H9 (cell line): ENCODE measurements at regions not wholly inside any gene's neighbourhood (a gene's known extent, or its start where the extent isn't known, plus 50 kb on each side); places are given as distances from the start of the nearest gene placed in this dataset.
A peak's percentile ranks its signal among the peaks of the same experiment; 100 is the strongest.

Experiments used
- DNase-seq: peaks from one replicate; pipeline ENCODE4 v3.0.0-alpha.2; 2017
- H2AFZ ChIP-seq: one replicate; pipeline ENCODE4 v1.6.1; 2013; ENCODE audit warnings: mild to moderate bottlenecking, low read length, control low read depth, moderate library complexity
- H2AK5ac ChIP-seq: 2 replicates; pipeline ENCODE4 v1.6.1; 2013; ENCODE audit warnings: low read length, control low read depth, mixed read lengths; ENCODE audit not compliant: insufficient read length
- H2BK120ac ChIP-seq: one replicate; pipeline ENCODE4 v1.6.1; 2013; ENCODE audit warnings: low read depth, mild to moderate bottlenecking, low read length, control low read depth, inconsistent platforms; ENCODE audit not compliant: poor library complexity, severe bottlenecking
- H2BK12ac ChIP-seq: 2 replicates; pipeline ENCODE4 v1.6.1; 2013; ENCODE audit warnings: low read length, control low read depth, mixed read lengths, low read depth; ENCODE audit not compliant: insufficient read length
- H2BK15ac ChIP-seq: 2 replicates; pipeline ENCODE4 v1.6.1; 2013; ENCODE audit warnings: low read depth, low read length, control low read depth
- H2BK20ac ChIP-seq: one replicate; pipeline ENCODE4 v1.6.1; 2013; ENCODE audit warnings: low read depth, mild to moderate bottlenecking, low read length, control low read depth, inconsistent platforms; ENCODE audit not compliant: poor library complexity, severe bottlenecking
- H2BK5ac ChIP-seq: 2 replicates; pipeline ENCODE4 v1.6.1; 2013; ENCODE audit warnings: low read length, control low read depth, mixed read lengths; ENCODE audit not compliant: insufficient read length
- H3K14ac ChIP-seq: 2 replicates; pipeline ENCODE4 v1.6.1; 2013; ENCODE audit warnings: low read length, control low read depth; ENCODE audit not compliant: insufficient read depth
- H3K18ac ChIP-seq: 2 replicates; pipeline ENCODE4 v1.6.1; 2013; ENCODE audit warnings: low read depth, mild to moderate bottlenecking, mixed read lengths, low read length, control low read depth; ENCODE audit not compliant: insufficient read length
- H3K23ac ChIP-seq: 2 replicates; pipeline ENCODE4 v1.6.1; 2013; ENCODE audit warnings: low read length, control low read depth, mixed read lengths, low read depth; ENCODE audit not compliant: insufficient read length
- H3K23me2 ChIP-seq: 2 replicates; pipeline ENCODE4 v1.6.1; 2013; ENCODE audit warnings: low read depth, mild to moderate bottlenecking, mixed read lengths, low read length, control low read depth; ENCODE audit not compliant: insufficient read length, poor library complexity, severe bottlenecking
- H3K27ac ChIP-seq: 2 replicates; pipeline ENCODE4 v1.5.1; 2013; ENCODE audit warnings: low read length, control low read depth, mixed read lengths, low read depth; ENCODE audit not compliant: insufficient read length
- H3K27me3 ChIP-seq: 2 replicates; pipeline ENCODE4 v1.6.1; 2013; ENCODE audit warnings: low read length, control low read depth, inconsistent platforms; ENCODE audit not compliant: insufficient read depth
- H3K4ac ChIP-seq: 2 replicates; pipeline ENCODE4 v1.6.1; 2013; ENCODE audit warnings: low read depth, mild to moderate bottlenecking, control low read depth, inconsistent platforms, low read length, moderate library complexity
- H3K4me1 ChIP-seq: 2 replicates; pipeline ENCODE4 v1.6.1; 2013; ENCODE audit warnings: low read length, control low read depth, inconsistent platforms; ENCODE audit not compliant: insufficient read depth
- H3K4me2 ChIP-seq: 2 replicates; pipeline ENCODE4 v1.6.1; 2013; ENCODE audit warnings: low read length, control low read depth, mixed read lengths; ENCODE audit not compliant: insufficient read length, insufficient read depth
- H3K56ac ChIP-seq: 2 replicates; pipeline ENCODE4 v1.6.1; 2013; ENCODE audit warnings: low read depth, mild to moderate bottlenecking, mixed read lengths, low read length, control low read depth; ENCODE audit not compliant: insufficient read length
- H3K79me1 ChIP-seq: 2 replicates; pipeline ENCODE4 v1.6.1; 2013; ENCODE audit warnings: low read depth, mild to moderate bottlenecking, moderate library complexity, low read length, control low read depth, inconsistent platforms; ENCODE audit not compliant: insufficient read depth, poor library complexity, severe bottlenecking
- H3K79me2 ChIP-seq: 2 replicates; pipeline ENCODE4 v1.6.1; 2013; ENCODE audit warnings: low read length, control low read depth, inconsistent platforms; ENCODE audit not compliant: insufficient read depth
- H3K9ac ChIP-seq: 2 replicates; pipeline ENCODE4 v1.6.1; 2013; ENCODE audit warnings: low read length, control low read depth, mixed read lengths; ENCODE audit not compliant: insufficient read length; ENCODE audit errors: extremely low read depth
- H3K9me3 ChIP-seq: one replicate; pipeline ENCODE4 v1.6.1; 2013; ENCODE audit warnings: low read depth, low read length, inconsistent platforms; ENCODE audit not compliant: control insufficient read depth
- H3T11ph ChIP-seq: one replicate; pipeline ENCODE4 v1.6.1; 2013; ENCODE audit warnings: mild to moderate bottlenecking, low read length, control low read depth, inconsistent platforms
- H4K20me1 ChIP-seq: one replicate; pipeline ENCODE4 v1.6.1; 2013; ENCODE audit not compliant: control insufficient read depth, insufficient read length, insufficient read depth
- H4K5ac ChIP-seq: 2 replicates; pipeline ENCODE4 v1.6.1; 2013; ENCODE audit warnings: low read depth, mild to moderate bottlenecking, mixed read lengths, low read length, control low read depth; ENCODE audit not compliant: insufficient read length
- H4K8ac ChIP-seq: replicated peaks from 2 replicates; pipeline ENCODE4 v1.6.1; 2013; ENCODE audit warnings: low read length, control low read depth, mixed read lengths, low read depth; ENCODE audit not compliant: insufficient read length
- H4K91ac ChIP-seq: 2 replicates; pipeline ENCODE4 v1.6.1; 2013; ENCODE audit warnings: low read depth, mild to moderate bottlenecking, moderate library complexity, mixed read lengths, low read length, control low read depth; ENCODE audit not compliant: insufficient read length
- H3K27ac Mint-ChIP-seq, 3 experiments: 2 replicates in 2 of 3; 3 replicates in 1 of 3; pipeline ENCODE4 v1.8.0; 2020 to 2021; ENCODE audit warnings: mixed read lengths in 3 of 3, mild to moderate bottlenecking in 1 of 3, moderate library complexity in 1 of 3
- H3K27me3 Mint-ChIP-seq: 2 replicates; pipeline ENCODE4 v1.8.0; 2021; ENCODE audit warnings: low read depth, mild to moderate bottlenecking, moderate library complexity, mixed read lengths
- H3K36me3 Mint-ChIP-seq, 3 experiments: 2 replicates in 2 of 3; 3 replicates in 1 of 3; pipeline ENCODE4 v1.8.0; 2020 to 2021; ENCODE audit warnings: low read depth in 3 of 3, mixed read lengths in 3 of 3; ENCODE audit not compliant: insufficient read depth in 1 of 3
- H3K4me1 Mint-ChIP-seq, 2 experiments: 2 replicates each; pipeline ENCODE4 v1.8.0; 2020; ENCODE audit warnings: mixed read lengths in 2 of 2
- H3K4me3 Mint-ChIP-seq, 2 experiments: 2 replicates in 1 of 2; 3 replicates in 1 of 2; pipeline ENCODE4 v1.8.0; 2020 to 2021; ENCODE audit warnings: mild to moderate bottlenecking in 2 of 2, mixed read lengths in 2 of 2, moderate library complexity in 1 of 2
- H3K9me3 Mint-ChIP-seq, 2 experiments: 2 replicates in 1 of 2; 3 replicates in 1 of 2; pipeline ENCODE4 v1.8.0; 2020; ENCODE audit warnings: mild to moderate bottlenecking in 2 of 2, mixed read lengths in 2 of 2, moderate library complexity in 1 of 2
- WGBS: extraction: QIAGEN DNeasy Blood & Tissue Kit; methylation state at CpG from one replicate; pipeline ENCODE4 v1.1.7; 2013; ENCODE audit warnings: missing lambda C conversion rate, low lambda C conversion rate, mixed read lengths; ENCODE audit not compliant: insufficient read length; ENCODE audit errors: extremely low coverage; 5-methylcytosine and 5-hydroxymethylcytosine counted together
- TF ChIP-seq, protein P1 (sequence below): fragments of 200-600 bp; sonication (generic); conservative IDR thresholded peaks from 3 replicates; pipeline ENCODE4 v1.8.0; 2021; ENCODE audit warnings: antibody characterized with exemption, mild to moderate bottlenecking

DNA sequence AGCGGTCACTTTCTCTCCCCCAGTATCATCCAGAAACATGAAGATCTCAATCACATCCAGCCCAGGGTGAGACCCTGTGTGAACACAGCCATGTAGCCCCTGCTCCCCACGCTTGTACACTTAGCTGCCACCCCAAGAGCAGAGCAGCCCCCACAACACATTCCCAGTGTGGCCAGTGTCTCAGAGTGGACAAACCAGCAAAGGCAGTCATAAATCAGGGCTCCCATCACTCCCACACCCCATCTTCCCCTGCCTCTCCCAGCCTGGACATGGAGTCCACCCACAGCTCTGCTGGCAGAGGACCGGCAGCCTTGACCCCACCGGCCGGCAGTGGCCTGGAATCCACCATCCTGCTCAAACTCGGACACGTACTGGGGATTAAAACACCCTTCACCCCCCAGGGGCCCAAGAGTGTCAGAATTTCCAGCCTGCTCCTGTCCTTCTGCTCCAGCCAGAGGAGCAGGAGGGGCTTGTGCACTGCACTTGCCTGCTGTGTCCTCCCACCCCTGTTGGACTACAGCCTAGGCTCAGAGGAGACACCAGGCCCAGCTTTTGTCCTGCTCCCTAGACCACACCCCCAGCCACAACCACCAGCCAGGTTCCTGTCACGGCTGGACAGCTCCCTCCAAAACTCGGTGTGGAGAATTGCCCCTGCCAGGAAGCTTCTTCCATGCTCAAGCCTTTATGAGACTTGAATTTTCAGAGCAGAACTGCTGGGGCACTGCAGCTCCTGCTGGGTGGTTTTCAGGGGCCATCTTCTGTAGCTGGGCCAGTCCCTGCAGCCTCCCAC lies 206.1 kb downstream of the SMAD2 start:
- no peak for DNase-seq
- no peaks in the 10 kb centered on the region; the same call in none of the 2 replicates for H3K27me3 Mint-ChIP-seq
- Histone ChIP-seq H2AK5ac (no peak overlapping the region), H3K9ac (no peak overlapping the region), H2AFZ (no peak overlapping the region), H3K14ac (no peak overlapping the region), H3K27ac (no peak overlapping the region), H3K4me2 (no peak overlapping the region), H4K8ac (no peak overlapping the region), H4K20me1 (no peaks in the 10 kb centered on the region), H2BK15ac (no peak overlapping the region), H3K4me1 (no peaks in the 10 kb centered on the region), H3K9me3 (no peaks in the 10 kb centered on the region), H3K56ac (no peak overlapping the region), H2BK20ac (no peak overlapping the region), H3K27me3 (no peaks in the 10 kb centered on the region), H2BK5ac (no peak overlapping the region), H3K18ac (no peak overlapping the region), H3K79me1 (no peaks in the 10 kb centered on the region), H2BK12ac (no peak overlapping the region), H3K23ac (no peak overlapping the region), H3K4ac (no peak overlapping the region), H3K23me2 (no peaks in the 10 kb centered on the region), H3T11ph (no peak overlapping the region), H3K79me2 (no peaks in the 10 kb centered on the region), H4K91ac (no peak overlapping the region), H2BK120ac (no peak overlapping the region), H4K5ac (no peak overlapping the region)
- H3K36me3 Mint-ChIP-seq, result no peaks in the 10 kb centered on the region; a peak in 1 of 7 replicates
- H3K4me1 Mint-ChIP-seq, result no peaks in the 10 kb centered on the region
- H3K27ac Mint-ChIP-seq, result peak overlapping the region in 1 of 3 experiments; percentile 62; a peak in 1 of 7 replicates
- H3K4me3 Mint-ChIP-seq, result no peak overlapping the region
- TF ChIP-seq, protein P1, sequence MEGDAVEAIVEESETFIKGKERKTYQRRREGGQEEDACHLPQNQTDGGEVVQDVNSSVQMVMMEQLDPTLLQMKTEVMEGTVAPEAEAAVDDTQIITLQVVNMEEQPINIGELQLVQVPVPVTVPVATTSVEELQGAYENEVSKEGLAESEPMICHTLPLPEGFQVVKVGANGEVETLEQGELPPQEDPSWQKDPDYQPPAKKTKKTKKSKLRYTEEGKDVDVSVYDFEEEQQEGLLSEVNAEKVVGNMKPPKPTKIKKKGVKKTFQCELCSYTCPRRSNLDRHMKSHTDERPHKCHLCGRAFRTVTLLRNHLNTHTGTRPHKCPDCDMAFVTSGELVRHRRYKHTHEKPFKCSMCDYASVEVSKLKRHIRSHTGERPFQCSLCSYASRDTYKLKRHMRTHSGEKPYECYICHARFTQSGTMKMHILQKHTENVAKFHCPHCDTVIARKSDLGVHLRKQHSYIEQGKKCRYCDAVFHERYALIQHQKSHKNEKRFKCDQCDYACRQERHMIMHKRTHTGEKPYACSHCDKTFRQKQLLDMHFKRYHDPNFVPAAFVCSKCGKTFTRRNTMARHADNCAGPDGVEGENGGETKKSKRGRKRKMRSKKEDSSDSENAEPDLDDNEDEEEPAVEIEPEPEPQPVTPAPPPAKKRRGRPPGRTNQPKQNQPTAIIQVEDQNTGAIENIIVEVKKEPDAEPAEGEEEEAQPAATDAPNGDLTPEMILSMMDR, result no peak
- no peaks in the 10 kb centered on the region; a peak in 1 of 5 replicates for H3K9me3 Mint-ChIP-seq
- WGBS, result no CpG with 5 or more reads among the region's 9 CpGs
